Stomach (tissue), 4 donors: ENCODE measurements at regions not wholly inside any gene's neighbourhood (a gene's known extent, or its start where the extent isn't known, plus 50 kb on each side); places are given as distances from the start of the nearest gene placed in this dataset.

Experiments
- CTCF ChIP-seq, 7 experiments: fragments of 450-650 bp in 4 of 7; fragments of 200-600 bp in 3 of 7; sonication (generic) in 3 of 7; IDR thresholded peaks; one replicate each; pipeline ENCODE4 v1.5.1; 2016 to 2019; ENCODE audit warnings: antibody characterized with exemption in 7 of 7, control low read depth in 2 of 7, mild to moderate bottlenecking in 1 of 7
- EP300 ChIP-seq: sonication (generic); formaldehyde crosslinking; IDR thresholded peaks from one replicate; pipeline ENCODE4 v1.6.1; 2017; ENCODE audit warnings: antibody characterized with exemption
- POLR2A ChIP-seq, 4 donors: fragments of 450-650 bp; IDR thresholded peaks; one replicate each; pipeline ENCODE4 v1.6.1; 2016; ENCODE audit warnings: antibody characterized with exemption in 4 of 4, control low read depth in 2 of 4, mild to moderate bottlenecking in 1 of 4, moderate library complexity in 1 of 4

DNA sequence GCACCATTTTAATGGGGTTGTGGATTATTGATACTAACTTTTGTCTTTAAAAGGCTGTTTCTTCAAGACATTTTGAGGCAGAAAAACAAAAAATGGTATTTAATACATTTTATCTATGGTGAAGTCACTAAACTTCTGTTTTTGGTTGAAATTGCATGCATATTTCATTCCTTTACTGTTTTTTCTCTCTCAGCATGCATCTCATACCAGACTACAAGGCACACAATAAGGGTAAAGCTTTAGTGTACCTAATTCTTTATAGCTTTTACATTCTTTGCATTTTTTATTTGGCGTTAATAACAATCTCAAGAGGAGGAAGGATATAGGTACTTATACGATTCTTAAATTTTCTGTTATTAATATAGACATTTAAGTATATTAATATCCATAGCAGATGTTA, 151.0 kb upstream of the DKK2 start:
- no peak for TF ChIP-seq CTCF (IDR thresholded peaks at IDR 0.05)
- TF ChIP-seq POLR2A (IDR thresholded peaks at IDR 0.05): no peak
- no peak for TF ChIP-seq EP300
